Upper lobe of right lung (tissue), 1 donor: ENCODE measurements at regions not wholly inside any gene's neighbourhood (a gene's known extent, or its start where the extent isn't known, plus 50 kb on each side); places are given as distances from the start of the nearest gene placed in this dataset.

Experiments used
- ATAC-seq: fragments of 200-7000 bp; cut with Tn5 transposase; one replicate; pipeline ENCODE4 v1.9.1; 2020; ENCODE audit warnings: mild to moderate bottlenecking, moderate library complexity
- DNase-seq: peaks from one replicate; pipeline ENCODE4 v3.0.0-alpha.2; 2020
- H3K27ac ChIP-seq: fragments of 200-600 bp; one replicate; pipeline ENCODE4 v1.8.0; 2022
- H3K27me3 ChIP-seq: fragments of 200-600 bp; one replicate; pipeline ENCODE4 v1.8.0; 2022; ENCODE audit warnings: mild to moderate bottlenecking
- H3K36me3 ChIP-seq: fragments of 200-600 bp; one replicate; pipeline ENCODE4 v1.8.0; 2022
- H3K4me1 ChIP-seq: fragments of 200-600 bp; one replicate; pipeline ENCODE4 v1.8.0; 2022
- H3K4me3 ChIP-seq: fragments of 200-600 bp; one replicate; pipeline ENCODE4 v1.8.0; 2022; ENCODE audit warnings: mild to moderate bottlenecking
- H3K9me3 ChIP-seq: fragments of 200-600 bp; one replicate; pipeline ENCODE4 v1.8.0; 2022
- CTCF ChIP-seq: fragments of 200-600 bp; IDR thresholded peaks from one replicate; pipeline ENCODE4 v1.8.0; 2022; ENCODE audit warnings: antibody characterized with exemption
- intact Hi-C: fragments of 100-400 bp; cut with DNase I; formaldehyde crosslinking; loops from one replicate; pipeline ENCODE4 v1.11.0; 2022
- donor health status: DM: no; HTN: yes; CAD: no; lungs with severe emphysema.

GRCh38 chr1:114278911-114279310 lies 125.2 kb upstream of the SYT6 start:
- no peak for TF ChIP-seq CTCF
- H3K4me3 ChIP-seq: no peak overlapping the region

GRCh38 chr1:114278430-114278829 lies 124.8 kb upstream of the SYT6 start:
- intact Hi-C loops: no loop called here
- no peak for DNase-seq
- Histone ChIP-seq H3K4me1 (no peaks in the 10 kb centered on the region), H3K27ac (no peak overlapping the region), H3K27me3 (no peaks in the 10 kb centered on the region), H3K4me3 (no peak overlapping the region), H3K36me3 (no peaks in the 10 kb centered on the region), H3K9me3 (no peaks in the 10 kb centered on the region)
- no peak for ATAC-seq
- TF ChIP-seq CTCF: no peak

More at GRCh38 chr1:114278911-114279310, 125.2 kb upstream of the SYT6 start:
- Histone ChIP-seq H3K27me3 (no peaks in the 10 kb centered on the region), H3K9me3 (no peaks in the 10 kb centered on the region), H3K27ac (no peak overlapping the region), H3K36me3 (no peaks in the 10 kb centered on the region), H3K4me1 (no peaks in the 10 kb centered on the region)
- DNase-seq (no peak), ATAC-seq (no peak)
- intact Hi-C loops: no loop called here

- Histone ChIP-seq H3K9me3 (no peaks in the 10 kb centered on the region), H3K36me3 (no peaks in the 10 kb centered on the region), H3K4me3 (no peak overlapping the region), H3K4me1 (no peaks in the 10 kb centered on the region), H3K27ac (no peak overlapping the region), H3K27me3 (no peaks in the 10 kb centered on the region)
- no peak for TF ChIP-seq CTCF
- intact Hi-C loops: no loop called here
- no peak for ATAC-seq
- DNase-seq: no peak
Measured at GRCh38 chr1:114274621-114275317, 121.1 kb upstream of the SYT6 start.

- Histone ChIP-seq H3K27me3 (no peaks in the 10 kb centered on the region), H3K27ac (no peak overlapping the region), H3K4me3 (no peak overlapping the region), H3K4me1 (no peaks in the 10 kb centered on the region), H3K9me3 (no peaks in the 10 kb centered on the region), H3K36me3 (no peaks in the 10 kb centered on the region)
- intact Hi-C loops: no loop called here
- no peak for DNase-seq
- TF ChIP-seq CTCF: no peak
- ATAC-seq: no peak
Measured at GRCh38 chr1:114272593-114272992, 118.9 kb upstream of the SYT6 start.

- intact Hi-C loops: no loop called here
- Histone ChIP-seq H3K27ac (no peak overlapping the region), H3K27me3 (no peaks in the 10 kb centered on the region), H3K4me3 (no peak overlapping the region), H3K4me1 (no peaks in the 10 kb centered on the region), H3K9me3 (no peaks in the 10 kb centered on the region), H3K36me3 (no peaks in the 10 kb centered on the region)
- ATAC-seq (no peak), DNase-seq (no peak)
- no peak for TF ChIP-seq CTCF
Measured at GRCh38 chr1:114270718-114271117, 117.0 kb upstream of the SYT6 start.

- H3K4me3 ChIP-seq: no peak overlapping the region
- no peaks in the 10 kb centered on the region for H3K36me3 ChIP-seq
- no peak for TF ChIP-seq CTCF
- ATAC-seq (no peak), DNase-seq (no peak)
- no peaks in the 10 kb centered on the region for H3K9me3 ChIP-seq
- intact Hi-C loops: no loop called here
- no peak overlapping the region for H3K27ac ChIP-seq
- H3K27me3 ChIP-seq: no peaks in the 10 kb centered on the region
- H3K4me1 ChIP-seq: no peaks in the 10 kb centered on the region
Measured at GRCh38 chr1:114270282-114270681, 116.6 kb upstream of the SYT6 start.
